ENCODE measurements at regions not wholly inside any gene's neighbourhood (a gene's known extent, or its start where the extent isn't known, plus 50 kb on each side); places are given as distances from the start of the nearest gene placed in this dataset.

GRCh38 chr5:38607396-38607795, 51.0 kb upstream of the LIFR start:
- DNase-seq (ENCODE audit: low read depth) = peak; percentile 89
- no peak overlapping the region for H3K4me3 ChIP-seq (ENCODE audit: low read depth, low read length)
- peak; percentile 58 for TF ChIP-seq MYC (IDR thresholded peaks at IDR 0.05; ENCODE audit: low read depth, low read length)
- peak; percentile 41; the same call in 1 of the 2 replicates for TF ChIP-seq MAX (IDR thresholded peaks at IDR 0.05; ENCODE audit: low read depth, low read length)
- no peak for TF ChIP-seq POLR2A (IDR thresholded peaks at IDR 0.05; ENCODE audit: extremely low read depth, insufficient read length)

GRCh38 chr5:38607930-38608564, 51.6 kb upstream of the LIFR start:
- DNase-seq (ENCODE audit: low read depth) = no peak
- TF ChIP-seq CTCF (IDR thresholded peaks at IDR 0.05; ENCODE audit: low read depth, low read length) = no peak
- TF ChIP-seq POLR2A (IDR thresholded peaks at IDR 0.05; ENCODE audit: extremely low read depth, insufficient read length) = no peak
- TF ChIP-seq MYC (IDR thresholded peaks at IDR 0.05; ENCODE audit: low read depth, low read length) = no peak
- TF ChIP-seq MAX (IDR thresholded peaks at IDR 0.05; ENCODE audit: low read depth, low read length) = no peak
- H3K4me3 ChIP-seq (ENCODE audit: low read depth, low read length) = no peak overlapping the region

GRCh38 chr5:38608874-38609273, 52.4 kb upstream of the LIFR start:
- no peak for DNase-seq (ENCODE audit: low read depth)
- TF ChIP-seq MYC (IDR thresholded peaks at IDR 0.05; ENCODE audit: low read depth, low read length) (no peak), MAX (IDR thresholded peaks at IDR 0.05; ENCODE audit: low read depth, low read length) (no peak), POLR2A (IDR thresholded peaks at IDR 0.05; ENCODE audit: extremely low read depth, insufficient read length) (no peak), CTCF (IDR thresholded peaks at IDR 0.05; ENCODE audit: low read depth, low read length) (no peak)
- no peak overlapping the region for H3K4me3 ChIP-seq (ENCODE audit: low read depth, low read length)

- no peak for TF ChIP-seq CTCF (IDR thresholded peaks at IDR 0.05; ENCODE audit: low read depth, low read length)
- no peak for TF ChIP-seq POLR2A (IDR thresholded peaks at IDR 0.05; ENCODE audit: extremely low read depth, insufficient read length)
- TF ChIP-seq MAX (IDR thresholded peaks at IDR 0.05; ENCODE audit: low read depth, low read length) = no peak
- TF ChIP-seq MYC (IDR thresholded peaks at IDR 0.05; ENCODE audit: low read depth, low read length) = no peak
- no peak overlapping the region for H3K4me3 ChIP-seq (ENCODE audit: low read depth, low read length)
- DNase-seq (ENCODE audit: low read depth) = no peak
These were observed 56.4 kb upstream of the LIFR start for GRCh38 chr5:38612851-38613250.

GRCh38 chr5:38613490-38613889, 57.0 kb upstream of the LIFR start:
- TF ChIP-seq POLR2A (IDR thresholded peaks at IDR 0.05; ENCODE audit: extremely low read depth, insufficient read length) = no peak
- TF ChIP-seq CTCF (IDR thresholded peaks at IDR 0.05; ENCODE audit: low read depth, low read length) = no peak
- no peak for TF ChIP-seq MAX (IDR thresholded peaks at IDR 0.05; ENCODE audit: low read depth, low read length)
- TF ChIP-seq MYC (IDR thresholded peaks at IDR 0.05; ENCODE audit: low read depth, low read length) = no peak
- no peak overlapping the region for H3K4me3 ChIP-seq (ENCODE audit: low read depth, low read length)
- DNase-seq (ENCODE audit: low read depth) = no peak

- TF ChIP-seq MYC (IDR thresholded peaks at IDR 0.05; ENCODE audit: low read depth, low read length) (no peak), CTCF (IDR thresholded peaks at IDR 0.05; ENCODE audit: low read depth, low read length) (no peak), POLR2A (IDR thresholded peaks at IDR 0.05; ENCODE audit: extremely low read depth, insufficient read length) (no peak), MAX (IDR thresholded peaks at IDR 0.05; ENCODE audit: low read depth, low read length) (no peak)
- no peak for DNase-seq (ENCODE audit: low read depth)
- no peak overlapping the region for H3K4me3 ChIP-seq (ENCODE audit: low read depth, low read length)
These were observed 57.8 kb upstream of the LIFR start for GRCh38 chr5:38613992-38614836.

Measured in NB4 (cell line).